ENCODE measurements at regions not wholly inside any gene's neighbourhood (a gene's known extent, or its start where the extent isn't known, plus 50 kb on each side); places are given as distances from the start of the nearest gene placed in this dataset.

GRCh38 chr6:111959766-111960165 is 86.5 kb upstream of the FYN start:
- DNase-seq, result no peak

DNA sequence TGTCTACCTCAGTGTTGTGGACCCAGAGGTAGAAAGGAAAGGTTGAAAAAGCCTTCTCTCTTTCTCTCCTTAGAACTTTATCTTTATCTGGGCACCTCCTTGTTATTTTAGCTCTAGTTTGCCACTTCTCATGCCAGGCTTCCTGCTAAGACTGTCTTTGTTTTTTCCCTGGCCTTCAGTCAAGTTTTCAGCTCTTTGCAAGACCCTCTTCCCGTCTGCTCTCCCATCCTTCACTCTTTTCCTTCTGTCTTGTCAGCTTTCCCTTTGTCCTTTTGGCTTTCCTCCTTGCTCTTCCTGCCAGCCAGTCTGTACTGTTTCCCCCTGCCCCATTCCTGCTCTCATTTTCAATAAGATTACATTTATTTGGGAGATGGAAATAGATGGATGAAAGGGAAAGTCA is 86.8 kb upstream of the CCN6 start:
- no peak for DNase-seq

- DNase-seq, result no peak
These were observed 83.5 kb upstream of the CCN6 start for GRCh38 chr6:111970426-111970825.

GRCh38 chr6:111971181-111971841 is 82.6 kb upstream of the CCN6 start:
- DNase-seq, result no peak

DNA sequence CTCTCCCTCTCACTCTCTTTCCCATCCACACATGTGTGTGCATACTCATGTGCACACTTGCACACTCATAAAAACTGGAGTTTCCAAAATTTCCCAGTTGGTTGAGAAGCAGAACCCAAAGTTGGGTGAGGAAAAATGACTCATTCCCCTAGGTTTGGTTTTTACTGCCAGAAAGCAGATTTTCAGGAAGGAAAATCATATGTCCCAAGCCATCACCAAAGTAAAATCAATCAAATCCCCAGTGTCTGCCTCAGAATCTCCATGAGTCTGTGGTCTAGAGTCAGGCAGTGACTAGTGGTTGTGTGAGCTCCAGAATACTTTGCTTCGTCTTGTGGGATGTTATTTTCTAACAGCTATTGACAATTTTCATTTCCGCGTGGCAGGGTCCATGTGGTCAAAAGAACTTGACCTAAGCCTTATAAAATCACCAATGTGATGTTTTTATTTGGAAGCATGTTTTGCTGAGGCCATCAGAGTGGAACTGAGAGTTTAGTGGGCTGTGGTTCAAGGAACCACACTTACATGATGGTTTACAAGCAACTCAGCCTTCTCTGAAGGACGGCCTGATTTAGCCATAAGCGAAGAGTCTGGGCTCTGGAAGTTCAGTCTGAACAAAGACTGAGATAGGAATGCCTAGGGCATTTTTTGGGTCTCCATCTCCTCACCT is 81.9 kb upstream of the CCN6 start:
- DNase-seq, result no peak

DNA sequence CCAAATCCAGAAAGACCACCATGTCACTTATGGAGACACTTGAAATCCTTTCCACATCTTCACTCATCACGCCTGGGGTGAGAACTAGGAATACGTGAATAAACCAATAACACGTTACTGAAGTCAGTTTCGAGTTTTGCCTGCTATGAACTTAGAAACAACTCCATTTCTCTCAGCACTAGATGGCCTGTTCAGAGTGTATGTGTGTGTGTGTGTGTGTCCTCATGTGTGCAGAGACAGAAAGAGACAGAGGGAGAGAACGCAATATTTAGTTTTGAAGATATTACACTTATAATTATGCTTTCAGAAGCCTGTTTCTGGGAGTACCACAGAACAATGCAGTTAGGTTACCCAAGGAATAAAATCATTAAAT is 81.2 kb upstream of the CCN6 start:
- DNase-seq, result no peak

- no peak for DNase-seq
These were observed 80.7 kb upstream of the CCN6 start for GRCh38 chr6:111973118-111973761.

DNA sequence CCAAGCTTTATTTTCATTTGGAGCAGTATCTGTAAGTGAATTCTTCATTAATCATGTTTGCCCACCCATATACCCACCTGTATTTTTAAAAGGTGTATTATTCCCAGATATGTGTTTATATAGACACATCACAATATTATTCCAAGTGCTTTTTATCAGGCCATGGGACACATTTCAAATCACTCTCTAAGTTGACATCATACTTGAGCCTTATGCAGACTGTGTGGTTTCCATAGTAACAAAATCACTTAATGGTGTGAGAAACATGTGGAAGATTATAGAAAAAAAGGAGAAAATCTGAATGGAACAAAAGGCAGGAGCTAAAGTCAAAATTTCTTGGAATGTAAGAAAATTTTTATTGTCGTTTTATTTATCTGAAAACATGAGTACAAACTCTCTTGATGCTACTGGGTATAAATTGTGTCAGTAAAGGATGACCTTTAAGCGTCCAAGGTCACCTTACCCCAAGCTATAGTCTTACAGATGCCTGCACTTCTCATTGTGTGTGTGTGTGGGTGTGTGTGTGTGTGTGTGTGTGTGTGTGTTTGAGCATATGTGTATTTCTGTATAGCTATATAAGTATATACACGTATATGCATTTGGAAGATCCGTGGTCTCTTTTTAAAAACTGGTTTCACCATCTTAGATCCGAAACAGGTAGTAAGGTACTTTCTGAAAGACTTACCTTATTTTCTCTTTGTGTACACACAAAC is 79.8 kb upstream of the CCN6 start:
- DNase-seq, result no peak

DNA sequence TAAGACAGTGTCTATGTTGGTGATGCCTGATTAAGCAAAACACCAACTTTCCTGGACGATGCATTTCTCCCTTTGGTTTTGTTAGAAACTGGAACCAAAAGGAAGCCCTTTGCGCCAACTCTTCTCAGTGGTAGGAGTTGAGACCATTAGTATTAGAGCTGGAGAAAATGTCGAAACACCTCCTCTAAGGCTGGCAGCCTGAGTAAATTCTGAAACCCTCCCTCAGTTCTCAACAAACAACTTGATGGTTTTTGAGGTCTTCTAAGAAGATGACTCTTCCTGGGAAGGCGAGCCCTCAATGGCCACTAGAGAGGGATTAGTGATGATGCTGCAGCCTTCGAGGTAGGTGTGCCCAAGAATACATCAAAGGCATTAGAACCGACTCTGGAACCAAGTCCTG is 78.4 kb upstream of the CCN6 start:
- no peak for DNase-seq

- no peak for DNase-seq
These were observed 77.8 kb upstream of the CCN6 start for GRCh38 chr6:111976139-111976538.

- DNase-seq, result no peak
These were observed 75.3 kb upstream of the CCN6 start for GRCh38 chr6:111978532-111979149.

DNA sequence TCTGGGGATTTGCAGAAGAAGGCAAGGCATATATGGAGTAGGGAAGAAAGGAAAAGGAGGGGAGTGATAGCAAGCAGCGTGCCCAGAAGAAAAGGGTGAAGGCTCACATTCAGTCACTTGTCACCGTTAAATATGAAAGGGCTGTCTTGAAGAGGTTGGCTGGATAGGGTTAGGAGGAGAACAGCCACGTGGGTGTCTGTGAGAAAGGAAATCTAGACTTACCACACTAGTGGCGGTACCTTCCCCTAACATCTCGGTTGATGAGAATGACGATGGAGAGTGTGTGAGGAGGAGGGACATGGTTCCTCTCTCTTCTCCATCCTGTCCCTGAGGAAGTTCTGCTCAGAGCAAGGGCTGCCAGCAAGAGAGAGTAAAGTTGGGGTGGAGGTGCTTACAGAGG is 74.3 kb upstream of the CCN6 start:
- no peak for DNase-seq

GRCh38 chr6:111980143-111980542 is 73.8 kb upstream of the CCN6 start:
- no peak for DNase-seq

DNA sequence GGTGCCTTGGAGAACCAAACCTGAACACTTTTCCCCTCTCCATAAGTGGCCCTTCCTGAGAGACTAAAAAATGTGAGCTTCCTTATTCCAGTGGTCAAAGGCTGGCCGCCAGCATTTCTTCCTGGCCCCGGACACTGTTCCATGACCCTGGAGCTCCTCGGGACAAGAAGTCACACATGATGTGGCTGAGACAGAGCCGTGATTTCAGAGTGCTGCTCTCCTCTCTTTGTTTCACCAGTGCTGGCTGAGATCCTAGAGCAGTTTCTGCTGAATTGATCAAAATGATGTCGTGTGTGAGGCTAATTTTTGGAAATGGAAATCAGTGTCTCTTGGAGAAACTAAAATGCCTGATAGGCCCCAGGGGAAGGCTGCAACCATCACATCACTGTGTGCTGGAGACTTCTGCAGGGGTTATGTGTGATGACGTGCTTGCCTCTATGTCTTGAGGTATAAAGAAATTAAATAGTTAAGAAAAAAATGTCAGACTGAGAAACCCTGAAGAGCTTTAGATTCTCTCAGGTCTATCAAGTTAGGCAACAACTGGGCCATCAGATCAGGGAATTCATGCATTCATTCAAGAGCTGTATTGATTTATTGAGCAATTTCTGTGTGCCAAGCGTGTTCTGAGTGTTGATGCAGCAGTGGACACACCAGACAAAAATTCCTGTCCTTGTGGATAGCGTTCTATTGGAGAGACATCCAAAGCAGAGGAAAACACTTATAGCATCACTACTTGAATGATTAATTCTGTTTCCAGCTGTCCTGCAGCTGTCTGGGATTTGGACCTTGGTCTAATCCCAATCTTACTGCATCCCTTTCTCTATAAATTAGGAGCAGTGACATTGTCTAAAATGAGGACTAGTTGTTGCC is 72.7 kb upstream of the CCN6 start:
- DNase-seq, result no peak

DNA sequence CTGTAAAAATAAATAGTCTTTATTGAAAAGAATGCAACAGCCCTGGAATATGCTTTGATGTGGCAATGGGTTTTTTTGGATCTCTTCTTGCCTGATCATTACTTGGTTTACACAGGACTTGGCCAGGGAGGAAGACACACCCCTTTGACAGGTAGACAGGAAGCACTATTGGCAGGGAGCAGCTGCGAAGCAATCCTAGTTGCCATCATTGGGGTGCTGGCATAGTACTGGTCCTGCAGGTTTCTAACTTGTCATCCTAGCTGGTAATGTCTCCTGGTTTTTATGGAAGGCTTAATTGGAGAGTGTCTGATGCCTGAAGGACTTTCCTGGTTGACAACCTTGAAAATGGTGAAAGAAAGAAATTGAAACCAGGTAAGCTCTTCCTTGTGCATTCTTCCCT is 71.2 kb upstream of the CCN6 start:
- DNase-seq, result no peak

DNA sequence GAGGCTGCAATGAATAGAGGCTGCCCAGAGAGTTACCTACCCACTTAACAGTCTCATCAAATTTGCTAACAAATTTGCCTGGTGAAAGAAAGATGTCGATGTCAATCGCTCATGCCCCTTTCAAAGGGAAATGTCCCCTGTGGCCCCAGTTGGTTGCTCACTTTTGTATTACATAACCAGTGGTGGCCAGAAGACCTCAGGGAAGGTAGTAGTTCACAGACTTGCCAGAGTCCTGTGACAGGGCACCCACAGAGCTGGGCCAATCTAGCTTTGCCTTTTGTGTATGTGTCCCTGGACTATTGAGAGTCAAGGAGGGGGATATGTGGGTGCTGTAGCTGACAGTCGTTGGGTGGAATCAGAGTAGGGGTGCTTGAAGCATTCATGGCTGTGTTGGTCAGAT is 70.7 kb upstream of the CCN6 start:
- DNase-seq, result no peak

DNA sequence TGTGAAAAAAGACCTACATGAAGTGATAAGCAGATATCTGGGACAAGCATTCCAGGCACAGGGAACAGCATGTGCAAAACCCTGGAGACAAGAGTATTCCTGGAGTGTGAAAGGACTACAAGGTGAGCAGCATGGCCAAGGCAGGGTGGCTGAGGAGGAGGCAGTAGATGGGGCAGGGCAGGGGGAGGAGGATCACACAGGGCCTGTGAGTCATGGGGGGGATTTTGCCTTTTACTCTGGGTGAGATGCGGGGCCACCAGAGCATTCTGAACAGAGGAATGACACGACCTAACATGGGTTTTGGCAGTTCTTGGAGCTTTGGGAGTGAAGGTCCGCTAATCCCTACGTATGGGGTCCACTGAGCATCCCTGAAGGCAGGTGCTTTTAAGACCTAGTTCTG is 69.8 kb upstream of the CCN6 start:
- DNase-seq, result no peak

DNA sequence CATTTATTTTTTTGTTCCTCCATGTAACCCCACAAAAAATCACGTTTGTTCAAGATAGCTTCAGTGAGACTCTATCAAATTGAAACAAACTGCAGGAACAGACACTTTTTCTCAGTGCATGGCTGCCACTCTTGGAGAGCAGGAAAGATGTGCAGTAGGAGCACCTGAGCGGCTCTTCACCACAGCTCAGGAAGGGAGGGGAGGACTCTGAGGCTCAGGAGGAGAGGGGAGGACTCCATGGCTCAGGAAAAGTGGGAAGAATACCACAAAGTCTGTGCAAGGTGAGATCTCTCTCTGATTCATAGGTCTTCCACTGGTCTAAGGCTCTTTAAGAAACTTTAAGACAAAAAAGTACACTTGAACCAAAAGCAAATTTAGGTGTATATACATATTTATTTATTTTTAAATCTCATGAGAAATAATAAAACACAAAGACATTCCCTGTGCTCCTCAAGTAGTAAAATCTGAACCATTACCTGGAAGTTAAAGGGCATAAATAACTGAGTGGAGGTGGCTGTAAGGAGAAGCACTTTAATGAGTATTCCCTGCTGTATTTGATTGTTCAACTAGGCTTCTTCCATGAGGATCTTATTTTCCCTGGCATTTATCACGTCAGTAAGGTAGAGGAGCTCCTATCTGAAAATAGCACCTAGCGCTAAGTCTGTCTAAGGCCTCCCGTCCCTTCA is 69.2 kb upstream of the CCN6 start:
- DNase-seq, result no peak

DNA sequence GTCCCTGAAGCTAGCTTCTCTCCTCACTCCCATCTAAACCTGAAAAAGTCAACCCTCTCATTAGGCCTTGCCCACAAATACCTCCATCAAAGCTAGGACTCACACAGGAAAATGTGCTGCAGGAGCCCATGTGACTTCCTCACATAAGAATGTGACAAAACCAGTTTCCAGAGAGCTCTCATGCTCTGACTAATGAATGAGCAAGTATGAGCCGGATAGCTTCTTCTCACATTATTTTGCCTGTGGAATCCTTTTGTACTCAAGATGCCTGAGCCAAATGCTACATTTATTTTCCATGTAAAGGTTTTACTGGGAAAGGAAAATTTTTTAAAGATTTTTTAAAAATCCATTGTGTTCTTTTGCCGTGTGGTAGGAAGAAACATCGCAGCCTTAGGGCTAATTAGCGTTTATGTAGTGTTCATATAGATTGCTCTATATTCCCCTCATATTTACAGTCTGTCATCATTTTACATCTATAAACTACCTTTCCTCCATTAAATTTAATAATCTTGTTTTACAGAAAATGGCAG is 68.6 kb upstream of the CCN6 start:
- peak; percentile 27 for DNase-seq

DNA sequence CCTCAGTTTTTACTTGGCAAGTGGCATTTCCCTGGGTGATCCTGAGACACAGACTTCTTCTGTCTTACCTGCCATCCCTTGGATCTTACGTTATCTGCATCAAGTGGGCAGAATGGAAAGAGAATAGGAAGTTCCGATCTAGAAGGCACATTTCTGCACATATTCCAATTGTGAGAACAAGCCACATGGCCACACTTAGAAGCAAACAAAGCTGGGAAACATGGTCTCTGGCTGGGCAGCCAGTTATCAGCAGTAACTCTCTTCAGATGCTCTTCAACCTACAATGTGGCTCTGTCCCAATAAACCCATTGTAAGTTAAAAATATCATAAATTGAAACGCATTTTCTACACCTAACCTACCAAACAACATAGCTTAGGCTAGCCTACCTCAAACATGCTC is 67.3 kb upstream of the CCN6 start:
- no peak for DNase-seq

- no peak for DNase-seq
These were observed 66.6 kb upstream of the CCN6 start for GRCh38 chr6:111987295-111987694.

DNA sequence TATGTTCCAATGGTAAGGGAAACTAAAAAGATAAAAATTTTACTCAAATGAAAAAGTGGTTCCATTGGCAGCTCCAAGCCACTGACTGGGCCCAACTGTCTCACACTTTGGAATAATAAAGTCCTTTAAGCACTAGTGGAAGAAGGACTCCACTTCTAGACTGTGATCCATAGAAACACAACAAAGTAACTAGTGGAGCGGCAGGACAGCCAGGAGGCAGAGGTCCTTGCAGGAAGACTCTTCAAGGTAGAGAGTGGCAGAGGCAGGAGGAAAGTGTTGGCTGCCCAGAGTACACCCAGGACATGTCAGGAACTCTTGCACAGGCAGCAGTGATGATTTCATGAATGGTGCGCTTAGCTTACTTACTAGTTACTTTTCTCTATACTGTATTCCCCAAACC is 65.0 kb upstream of the CCN6 start:
- no peak for DNase-seq

Measured in 8988T (cell line).